Loucy (cell line): ENCODE measurements at regions not wholly inside any gene's neighbourhood (a gene's known extent, or its start where the extent isn't known, plus 50 kb on each side); places are given as distances from the start of the nearest gene placed in this dataset.
"Not testable (repeated sequence)": the region's sequence is repeated elsewhere in the genome, so short reads cannot be mapped to it uniquely, and the experiment has no call there.

Experiments
- EZH2phosphoT487 ChIP-seq: fragments of 200-600 bp; IDR thresholded peaks from 2 replicates; pipeline ENCODE4 v1.6.1; 2018; ENCODE audit warnings: antibody characterized with exemption, mild to moderate bottlenecking, moderate library complexity, borderline replicate concordance
- TF ChIP-seq, protein P1 (sequence below): fragments of 200-600 bp; sonication (generic); conservative IDR thresholded peaks from 2 replicates; pipeline ENCODE4 v1.5.1; 2014; ENCODE audit warnings: mild to moderate bottlenecking, antibody characterized with exemption, low read length

DNA sequence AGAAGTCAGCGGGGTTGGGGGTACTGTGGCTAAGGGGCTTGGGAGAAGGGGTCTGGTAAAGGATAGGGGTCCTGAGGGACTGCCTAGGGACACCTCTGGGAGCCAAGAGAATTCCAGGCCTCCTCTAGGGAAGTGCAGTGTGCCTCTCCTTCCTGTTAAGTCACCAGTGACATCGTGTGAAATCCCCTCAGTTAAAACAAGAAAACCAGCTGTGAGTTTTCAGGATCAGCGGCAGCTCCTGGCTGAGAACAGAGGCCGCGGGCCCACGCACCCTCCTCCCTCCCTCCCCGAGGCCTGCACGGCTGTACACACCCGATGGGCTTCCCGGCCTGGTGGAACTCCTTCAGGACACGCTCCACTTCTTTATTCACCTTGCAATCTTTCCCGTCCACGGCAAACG lies 5400.0 kb upstream of the TPTE start:
- TF ChIP-seq, protein P1, sequence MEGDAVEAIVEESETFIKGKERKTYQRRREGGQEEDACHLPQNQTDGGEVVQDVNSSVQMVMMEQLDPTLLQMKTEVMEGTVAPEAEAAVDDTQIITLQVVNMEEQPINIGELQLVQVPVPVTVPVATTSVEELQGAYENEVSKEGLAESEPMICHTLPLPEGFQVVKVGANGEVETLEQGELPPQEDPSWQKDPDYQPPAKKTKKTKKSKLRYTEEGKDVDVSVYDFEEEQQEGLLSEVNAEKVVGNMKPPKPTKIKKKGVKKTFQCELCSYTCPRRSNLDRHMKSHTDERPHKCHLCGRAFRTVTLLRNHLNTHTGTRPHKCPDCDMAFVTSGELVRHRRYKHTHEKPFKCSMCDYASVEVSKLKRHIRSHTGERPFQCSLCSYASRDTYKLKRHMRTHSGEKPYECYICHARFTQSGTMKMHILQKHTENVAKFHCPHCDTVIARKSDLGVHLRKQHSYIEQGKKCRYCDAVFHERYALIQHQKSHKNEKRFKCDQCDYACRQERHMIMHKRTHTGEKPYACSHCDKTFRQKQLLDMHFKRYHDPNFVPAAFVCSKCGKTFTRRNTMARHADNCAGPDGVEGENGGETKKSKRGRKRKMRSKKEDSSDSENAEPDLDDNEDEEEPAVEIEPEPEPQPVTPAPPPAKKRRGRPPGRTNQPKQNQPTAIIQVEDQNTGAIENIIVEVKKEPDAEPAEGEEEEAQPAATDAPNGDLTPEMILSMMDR, result not testable (repeated sequence)
- TF ChIP-seq EZH2phosphoT487, result not testable (repeated sequence)
